ENCODE measurements at regions not wholly inside any gene's neighbourhood (a gene's known extent, or its start where the extent isn't known, plus 50 kb on each side); places are given as distances from the start of the nearest gene placed in this dataset.

DNA sequence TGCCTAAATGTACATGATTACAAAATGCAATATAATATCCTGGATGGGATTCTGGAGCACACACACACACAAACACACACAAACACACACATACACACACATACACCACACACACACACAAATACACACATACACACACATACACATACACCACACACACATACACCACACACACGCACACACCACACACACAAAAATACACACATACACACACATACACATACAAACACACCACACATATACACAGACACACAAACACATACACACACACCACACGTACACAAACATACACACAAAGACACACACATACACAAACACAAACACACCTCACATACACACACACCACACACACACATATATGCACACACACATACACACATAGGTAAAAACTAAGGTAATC, 134.6 kb upstream of the SYNDIG1 start:
- no peak for DNase-seq (ENCODE audit: low spot score)

DNA sequence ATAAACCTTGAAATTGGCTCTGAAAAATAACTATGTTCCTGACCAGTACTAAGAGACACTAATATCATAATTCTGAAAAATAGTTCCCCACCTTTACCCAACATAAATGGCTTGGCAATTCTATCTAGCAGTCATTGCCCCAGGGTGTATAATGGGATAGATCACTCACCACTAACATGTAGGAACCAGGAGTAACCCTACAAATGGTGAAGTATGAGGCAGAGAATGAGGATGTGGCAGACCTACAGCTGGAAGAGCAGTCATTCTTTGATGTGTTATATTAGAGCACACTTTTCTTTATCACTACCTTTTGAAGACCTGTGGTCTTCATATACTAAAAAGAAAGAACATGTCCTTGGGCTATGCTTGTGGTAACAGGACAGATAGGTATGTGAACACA, 136.5 kb upstream of the SYNDIG1 start:
- no peak for DNase-seq (ENCODE audit: low spot score)

- DNase-seq (ENCODE audit: low spot score): no peak
Observed at GRCh38 chr20:24331939-24332338, 137.5 kb upstream of the SYNDIG1 start.

GRCh38 chr20:24328901-24329300, 140.5 kb upstream of the SYNDIG1 start:
- DNase-seq (ENCODE audit: low spot score): no peak

GRCh38 chr20:24321973-24322372, 147.5 kb upstream of the SYNDIG1 start:
- DNase-seq (ENCODE audit: low spot score): no peak

DNA sequence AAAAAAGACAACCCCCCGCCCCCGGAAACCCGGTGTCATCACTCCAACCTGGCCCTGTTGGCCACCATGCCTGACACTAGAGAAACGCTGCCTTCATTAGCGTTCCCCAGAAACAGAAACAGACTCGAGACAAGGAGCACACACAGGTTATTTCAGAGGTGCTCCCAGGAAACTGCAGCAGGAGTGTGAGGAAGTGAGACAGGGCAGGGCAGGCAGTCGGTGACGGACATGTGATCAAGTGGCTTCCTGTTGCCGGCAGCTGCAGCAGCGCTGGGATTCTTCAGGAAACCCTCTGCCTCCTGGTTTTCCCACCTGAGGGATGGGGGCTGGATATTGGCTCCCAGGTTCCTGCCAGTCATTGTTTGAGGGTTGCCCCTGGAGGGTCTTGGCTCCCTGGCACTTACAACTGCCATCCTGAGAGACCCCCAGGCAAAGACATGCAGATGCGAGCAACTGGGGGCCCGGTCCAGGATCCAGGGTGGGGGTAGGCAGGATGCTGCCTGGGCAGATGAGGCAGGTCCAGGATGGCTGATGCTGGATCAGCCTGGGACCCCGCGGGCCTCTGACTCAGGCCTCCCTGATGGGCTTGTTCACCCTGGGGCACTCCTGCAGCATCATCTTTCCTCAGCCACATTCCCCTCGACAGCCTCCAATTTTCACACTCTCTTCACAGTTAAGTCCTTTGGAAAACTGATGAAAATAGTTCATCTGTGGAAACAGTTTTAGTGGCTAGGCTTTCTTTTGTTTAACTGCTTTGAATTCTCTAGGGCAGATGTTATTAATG, 150.7 kb upstream of the SYNDIG1 start:
- no peak for DNase-seq (ENCODE audit: low spot score)

DNA sequence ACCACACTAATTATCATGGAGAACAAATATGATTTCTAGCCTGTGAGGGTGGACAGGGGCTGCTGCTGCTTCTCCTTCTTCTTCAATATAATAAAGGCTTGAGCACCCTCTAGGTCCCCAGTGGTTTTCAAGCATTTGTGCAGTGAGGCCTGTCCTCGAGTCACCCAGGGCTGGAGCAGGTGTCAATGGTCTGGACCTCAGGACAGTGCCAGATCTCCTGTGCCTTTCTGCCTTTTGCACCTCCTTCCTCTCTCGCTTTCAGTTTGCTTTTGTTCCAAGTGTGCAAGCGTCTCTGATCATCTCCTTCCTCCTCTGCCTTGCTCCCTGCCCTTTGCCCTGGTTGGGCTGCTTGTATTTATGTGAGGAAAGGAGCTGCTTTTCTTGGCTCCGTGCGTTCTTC, 152.2 kb upstream of the SYNDIG1 start:
- no peak for DNase-seq (ENCODE audit: low spot score)

- no peak for DNase-seq (ENCODE audit: low spot score)
Observed at GRCh38 chr20:24316731-24317130, 152.7 kb upstream of the SYNDIG1 start.

- DNase-seq (ENCODE audit: low spot score): no peak
Observed at GRCh38 chr20:24314053-24314452, 155.4 kb upstream of the SYNDIG1 start.

DNA sequence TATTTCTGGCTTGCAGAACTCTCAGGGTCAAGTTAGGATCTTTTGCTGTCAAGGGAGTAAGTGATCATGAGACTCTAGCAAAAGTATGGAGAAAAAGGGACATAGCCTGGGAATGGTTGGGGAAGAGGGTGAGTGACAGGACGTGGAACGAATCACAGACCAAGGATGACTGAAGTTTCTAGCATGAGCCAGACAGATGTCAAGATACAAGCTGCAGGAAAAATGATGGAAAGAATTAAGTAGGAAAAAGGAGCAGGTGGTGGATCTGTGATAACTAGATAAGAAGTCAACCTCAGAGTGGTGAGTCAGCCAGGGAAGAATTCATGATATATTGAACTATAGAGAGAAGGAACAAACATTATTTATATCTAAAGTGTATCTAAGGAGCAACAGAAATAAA, 159.8 kb upstream of the SYNDIG1 start:
- no peak for DNase-seq (ENCODE audit: low spot score)

DNA sequence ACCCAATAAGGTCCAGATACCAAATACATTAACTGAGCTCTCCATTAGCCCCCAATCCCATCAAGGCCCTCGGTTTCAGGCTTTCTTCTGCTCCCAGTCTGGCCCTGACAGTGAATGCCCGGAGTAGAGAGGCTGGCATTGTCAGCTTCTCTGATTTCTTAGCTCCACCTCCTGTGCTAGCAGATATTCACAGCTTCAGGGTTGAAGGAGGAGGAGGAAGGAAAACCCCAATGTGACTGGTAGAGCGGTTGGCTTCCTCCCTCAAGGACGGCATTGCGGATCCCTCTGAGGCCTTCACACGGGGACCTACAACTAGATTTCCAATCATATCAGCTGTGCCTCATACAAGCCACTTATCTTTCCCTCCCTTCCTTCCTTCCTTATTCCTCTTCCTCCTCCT, 164.1 kb upstream of the SYNDIG1 start:
- DNase-seq (ENCODE audit: low spot score): no peak

DNA sequence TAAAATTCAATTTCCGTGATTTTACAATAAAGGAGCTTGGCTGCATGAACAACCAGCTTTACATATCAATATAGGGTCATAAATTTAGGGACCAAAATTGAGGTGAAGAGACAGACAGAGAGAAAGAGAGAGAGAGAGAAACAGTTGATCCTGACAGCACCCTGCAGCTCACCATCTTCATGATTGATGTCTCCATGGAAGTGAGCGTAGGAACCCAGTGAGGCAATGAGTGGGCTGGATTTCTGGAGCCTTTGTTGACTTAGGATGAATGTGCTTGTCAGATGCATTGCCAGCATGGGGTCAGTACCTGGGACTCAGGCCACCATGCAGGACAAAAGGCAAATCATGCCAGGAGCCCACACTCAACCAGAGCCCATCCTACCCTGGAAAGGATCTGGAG, 165.1 kb upstream of the SYNDIG1 start:
- DNase-seq (ENCODE audit: low spot score): no peak

DNA sequence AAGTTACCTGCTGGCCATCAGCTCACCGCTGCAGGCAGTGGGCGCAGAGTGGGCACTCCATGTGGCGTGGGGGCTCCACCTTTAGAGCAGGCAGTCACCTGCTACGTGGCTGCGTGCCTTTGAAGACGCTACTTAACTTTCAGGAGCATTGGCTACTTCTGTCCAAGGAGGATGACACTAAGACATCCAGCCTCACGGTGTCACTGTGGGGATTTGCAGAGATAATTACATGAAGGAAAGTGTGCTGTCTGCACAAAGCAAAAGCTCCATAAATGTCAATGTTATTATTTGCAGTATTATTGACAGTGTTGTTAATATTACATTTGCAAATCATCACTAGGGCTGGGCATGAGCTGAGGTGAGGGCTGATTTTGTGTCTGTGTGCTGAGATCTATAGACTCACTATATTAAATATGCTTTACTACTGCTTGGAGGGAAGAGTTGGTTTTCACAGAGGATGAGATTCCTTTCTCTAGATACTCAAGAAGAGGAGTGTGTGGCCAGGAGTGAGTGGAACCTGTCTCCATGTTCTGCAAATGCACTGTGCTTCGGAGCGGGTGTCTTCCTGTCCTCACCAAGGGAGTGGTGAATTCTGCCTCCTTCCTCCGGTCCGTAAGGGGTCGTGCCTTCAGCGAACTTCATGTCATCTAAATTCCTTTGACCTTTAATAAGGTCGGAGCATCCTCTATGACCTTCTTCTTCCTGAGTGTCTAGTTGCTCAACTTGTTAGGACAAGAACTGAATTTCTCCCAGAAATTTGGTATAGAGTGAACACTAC, 165.8 kb upstream of the SYNDIG1 start:
- no peak for DNase-seq (ENCODE audit: low spot score)

GRCh38 chr20:24297993-24298392, 171.4 kb upstream of the SYNDIG1 start:
- DNase-seq (ENCODE audit: low spot score): no peak

DNA sequence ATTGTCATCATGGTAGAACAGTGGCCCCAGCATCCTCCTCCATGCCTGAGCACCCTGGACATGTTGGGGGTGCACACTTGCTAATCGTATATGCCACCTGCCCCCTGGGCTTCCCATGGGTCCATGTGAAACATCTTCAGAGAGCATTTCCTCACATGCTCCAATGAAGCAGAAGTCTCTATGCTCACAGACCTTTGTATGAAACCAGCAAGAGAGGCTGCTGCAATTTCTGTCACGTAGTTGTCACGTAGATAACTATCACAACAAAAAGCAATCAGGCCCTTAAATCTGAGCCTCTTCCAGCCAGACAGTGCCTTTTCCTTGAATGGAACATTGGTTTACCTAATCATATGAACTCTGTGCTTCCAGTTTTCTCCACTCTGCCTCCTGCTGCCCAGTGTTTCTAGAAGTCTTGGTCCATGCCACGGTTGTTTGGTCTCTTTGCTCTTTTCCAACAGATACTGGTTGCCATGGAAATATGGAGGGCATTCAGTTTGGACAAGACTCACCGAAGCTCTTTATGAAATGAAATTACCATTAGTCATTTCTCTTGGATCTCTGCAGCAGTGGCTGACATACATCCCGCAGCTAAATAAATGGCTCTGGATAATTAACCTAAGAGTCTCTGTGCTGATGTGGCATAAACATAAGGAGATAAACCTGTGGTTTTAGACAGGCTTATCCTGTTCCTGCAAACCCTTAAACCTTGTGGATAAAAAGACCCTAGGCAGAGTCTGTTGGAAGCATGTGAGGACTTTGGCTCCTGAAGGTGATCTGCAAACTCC, 172.8 kb upstream of the SYNDIG1 start:
- DNase-seq (ENCODE audit: low spot score): no peak

GRCh38 chr20:24291014-24291413, 178.4 kb upstream of the SYNDIG1 start:
- DNase-seq (ENCODE audit: low spot score): no peak

GRCh38 chr20:24289737-24290481, 179.5 kb upstream of the SYNDIG1 start:
- DNase-seq (ENCODE audit: low spot score): no peak

DNA sequence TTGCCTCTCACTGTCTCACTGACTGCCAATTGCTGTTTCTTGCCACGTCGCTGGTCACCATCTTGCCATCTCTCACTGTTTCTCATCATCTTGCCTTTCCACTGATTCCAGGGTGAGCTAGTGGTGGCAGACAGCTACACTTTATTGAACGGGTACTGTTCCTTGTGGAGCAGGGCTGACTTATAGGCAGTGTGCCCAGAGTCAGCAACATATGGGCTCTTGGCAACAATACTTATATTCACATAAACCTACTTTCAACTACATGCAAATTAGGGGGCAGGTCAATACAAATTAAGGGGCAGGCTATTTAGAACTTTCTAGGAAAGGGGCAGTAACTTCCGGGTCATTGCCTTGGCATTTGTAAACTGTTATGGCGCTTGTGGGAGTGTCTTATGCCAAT, 186.2 kb upstream of the SYNDIG1 start:
- no peak for DNase-seq (ENCODE audit: low spot score)

GRCh38 chr20:24277196-24277595, 192.2 kb upstream of the SYNDIG1 start:
- no peak for DNase-seq (ENCODE audit: low spot score)

- DNase-seq (ENCODE audit: low spot score): no peak
Observed at GRCh38 chr20:24275946-24276705, 193.3 kb upstream of the SYNDIG1 start.

DNA sequence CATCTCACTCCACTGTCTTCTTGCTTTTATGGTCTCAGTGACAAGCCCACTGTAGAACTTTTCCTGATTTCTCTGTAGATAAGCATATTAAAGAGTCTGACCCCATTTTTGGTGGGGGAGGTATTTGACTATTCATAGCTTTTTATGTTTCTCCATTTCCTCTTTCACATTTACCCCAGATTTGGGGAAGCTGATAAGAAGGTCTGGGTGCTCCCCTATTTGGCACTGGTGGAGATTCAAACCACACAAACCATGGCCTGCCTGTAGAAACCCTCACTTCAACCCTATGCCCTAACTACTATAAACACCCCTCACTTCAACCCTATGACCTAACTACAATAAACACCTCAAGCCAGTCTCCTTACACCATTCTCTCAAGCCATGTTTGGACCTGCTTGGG, 196.2 kb upstream of the SYNDIG1 start:
- DNase-seq (ENCODE audit: low spot score): no peak

Data from ecto neural progenitor cell (in vitro differentiated cells).